ENCODE measurements at regions not wholly inside any gene's neighbourhood (a gene's known extent, or its start where the extent isn't known, plus 50 kb on each side); places are given as distances from the start of the nearest gene placed in this dataset.
"Not testable (repeated sequence)": the region's sequence is repeated elsewhere in the genome, so short reads cannot be mapped to it uniquely, and the experiment has no call there.

GRCh38 chr3:106840319-106840718 is 536.9 kb upstream of the CCDC54 start:
- DNase-seq: no peak

GRCh38 chr3:106842151-106842550 is 535.1 kb upstream of the CCDC54 start:
- DNase-seq: no peak

GRCh38 chr3:106844638-106845037 is 532.6 kb upstream of the CCDC54 start:
- no peak for DNase-seq

GRCh38 chr3:106848099-106848498 is 529.1 kb upstream of the CCDC54 start:
- no peak for DNase-seq

- DNase-seq: no peak
Measured at GRCh38 chr3:106850437-106850836, 526.8 kb upstream of the CCDC54 start.

- DNase-seq: not testable (repeated sequence)
Measured at GRCh38 chr3:106858321-106858720, 518.9 kb upstream of the CCDC54 start.

GRCh38 chr3:106860182-106860581 is 517.1 kb upstream of the CCDC54 start:
- DNase-seq: no peak

GRCh38 chr3:106862067-106862466 is 515.2 kb upstream of the CCDC54 start:
- DNase-seq: no peak

GRCh38 chr3:106877627-106878026 is 499.6 kb upstream of the CCDC54 start:
- no peak for DNase-seq

GRCh38 chr3:106880206-106880605 is 497.0 kb upstream of the CCDC54 start:
- no peak for DNase-seq

GRCh38 chr3:106881186-106881585 is 496.1 kb upstream of the CCDC54 start:
- DNase-seq: no peak

- DNase-seq: no peak
Measured at GRCh38 chr3:106882297-106882696, 494.9 kb upstream of the CCDC54 start.

- DNase-seq: no peak
Measured at GRCh38 chr3:106906074-106906473, 471.2 kb upstream of the CCDC54 start.

GRCh38 chr3:106908181-106908938 is 468.9 kb upstream of the CCDC54 start:
- no peak for DNase-seq

- DNase-seq: no peak
Measured at GRCh38 chr3:106913111-106913698, 464.0 kb upstream of the CCDC54 start.

- DNase-seq: no peak
Measured at GRCh38 chr3:106913966-106914365, 463.3 kb upstream of the CCDC54 start.

GRCh38 chr3:106920609-106921008 is 456.6 kb upstream of the CCDC54 start:
- DNase-seq: no peak

GRCh38 chr3:106929081-106929480 is 448.2 kb upstream of the CCDC54 start:
- no peak for DNase-seq

- no peak for DNase-seq
Measured at GRCh38 chr3:106930086-106930485, 447.2 kb upstream of the CCDC54 start.

- DNase-seq: no peak
Measured at GRCh38 chr3:106931904-106932303, 445.3 kb upstream of the CCDC54 start.

GRCh38 chr3:106936337-106936736 is 440.9 kb upstream of the CCDC54 start:
- no peak for DNase-seq

GRCh38 chr3:106942051-106942450 is 435.2 kb upstream of the CCDC54 start:
- no peak for DNase-seq

- DNase-seq: no peak
Measured at GRCh38 chr3:106943071-106943470, 434.2 kb upstream of the CCDC54 start.

- DNase-seq: no peak
Measured at GRCh38 chr3:106945435-106945834, 431.8 kb upstream of the CCDC54 start.

- DNase-seq: no peak
Measured at GRCh38 chr3:106946866-106947265, 430.4 kb upstream of the CCDC54 start.
